CD4-positive, alpha-beta T cell (primary cell): ENCODE measurements at regions not wholly inside any gene's neighbourhood (a gene's known extent, or its start where the extent isn't known, plus 50 kb on each side); places are given as distances from the start of the nearest gene placed in this dataset.

Experiments used
- ATAC-seq: fragments of 200-7000 bp; cut with Tn5 transposase; one replicate; pipeline ENCODE4 v1.10.0; 2022; ENCODE audit warnings: mild to moderate bottlenecking; ENCODE audit not compliant: poor library complexity
- CTCF ChIA-PET: fragments of 350-600 bp; sonication (Branson Sonifier 250); formaldehyde crosslinking; loops from one replicate; lab custom pipeline; 2021; ENCODE audit warnings: antibody characterized with exemption, inconsistent platforms; lab: Charles Lee
- POLR2A ChIA-PET: fragments of 350-600 bp; sonication (Branson Sonifier 250); formaldehyde crosslinking; loops from one replicate; lab custom pipeline; 2021; ENCODE audit warnings: antibody characterized with exemption, inconsistent platforms; lab: Charles Lee
- DNase-seq, 14 experiments: peaks; one replicate each; pipeline ENCODE4 v3.0.0-alpha.2; 2013 to 2020; ENCODE audit warnings: mixed read lengths in 2 of 14
- H3K27ac ChIP-seq, 2 donors: one replicate each; pipeline versions ENCODE4 v1.5.1 to v1.7.0; 2013; ENCODE audit warnings: low read length in 2 of 2, low read depth in 1 of 2, mild to moderate bottlenecking in 1 of 2
- H3K27me3 ChIP-seq, 2 experiments: 1 replicate in 1 of 2; 2 replicates in 1 of 2; pipeline versions ENCODE4 v1.6.1 to v1.7.0; 2013; ENCODE audit warnings: low read length in 2 of 2, control low read depth in 1 of 2, mild to moderate bottlenecking in 1 of 2, moderate library complexity in 1 of 2; ENCODE audit not compliant: insufficient read depth in 2 of 2, control insufficient read depth in 1 of 2
- H3K36me3 ChIP-seq: one replicate; pipeline ENCODE4 v1.6.1; 2013; ENCODE audit warnings: low read length, control low read depth; ENCODE audit not compliant: insufficient read depth
- H3K4me1 ChIP-seq: one replicate; pipeline ENCODE4 v1.6.1; 2013; ENCODE audit warnings: low read length, control low read depth; ENCODE audit not compliant: insufficient read depth
- H3K4me3 ChIP-seq: one replicate; pipeline ENCODE4 v1.5.1; 2013; ENCODE audit warnings: mild to moderate bottlenecking, low read length, moderate library complexity
- H3K9me3 ChIP-seq, 2 experiments: 1 replicate in 1 of 2; 2 replicates in 1 of 2; pipeline versions ENCODE4 v1.6.1 to v1.7.0; 2013; ENCODE audit warnings: low read length in 2 of 2, mild to moderate bottlenecking in 2 of 2, control low read depth in 1 of 2, moderate library complexity in 1 of 2; ENCODE audit not compliant: control insufficient read depth in 1 of 2, insufficient read depth in 1 of 2
- H3K27ac Mint-ChIP-seq: one replicate; pipeline ENCODE4 v1.8.0; 2020; ENCODE audit warnings: mixed read lengths
- H3K27me3 Mint-ChIP-seq: one replicate; pipeline ENCODE4 v1.8.0; 2021; ENCODE audit warnings: mixed read lengths
- H3K36me3 Mint-ChIP-seq: one replicate; pipeline ENCODE4 v1.8.0; 2021; ENCODE audit warnings: low read depth, mixed read lengths
- H3K4me1 Mint-ChIP-seq: one replicate; pipeline ENCODE4 v1.8.0; 2021; ENCODE audit warnings: low read depth, mixed read lengths
- H3K4me3 Mint-ChIP-seq: one replicate; pipeline ENCODE4 v1.8.0; 2020; ENCODE audit warnings: mild to moderate bottlenecking, mixed read lengths
- H3K9me3 Mint-ChIP-seq: one replicate; pipeline ENCODE4 v1.8.0; 2020; ENCODE audit warnings: mixed read lengths
- intact Hi-C, 2 experiments: fragments of 100-400 bp; cut with DNase I in 1 of 2; cut with micrococcal nuclease in 1 of 2; formaldehyde crosslinking; loops; one replicate each; pipeline versions ENCODE4 v1.15.1 to v1.9.0; 2023 to 2025; cut with DNase I, micrococcal nuclease
- TF ChIP-seq, protein P1 (sequence below): fragments of 200-600 bp; IDR thresholded peaks from one replicate; pipeline ENCODE4 v1.8.0; 2022; ENCODE audit warnings: antibody characterized with exemption, mild to moderate bottlenecking

- Histone ChIP-seq H3K4me1 (no peaks in the 10 kb centered on the region), H3K9me3 (peaks cover 0 to 4% of the 10 kb centered on the region in 2 experiments), H3K4me3 (no peak overlapping the region), H3K36me3 (no peaks in the 10 kb centered on the region), H3K27ac (no peak overlapping the region), H3K27me3 (no peaks in the 10 kb centered on the region)
- intact Hi-C loops = no loop called here
- Mint-ChIP-seq H3K36me3 (no peaks in the 10 kb centered on the region), H3K4me3 (no peak overlapping the region), H3K9me3 (peaks cover 12% of the 10 kb centered on the region), H3K4me1 (no peaks in the 10 kb centered on the region), H3K27me3 (no peaks in the 10 kb centered on the region), H3K27ac (no peak overlapping the region)
- ATAC-seq = no peak
- TF ChIP-seq, protein P1, sequence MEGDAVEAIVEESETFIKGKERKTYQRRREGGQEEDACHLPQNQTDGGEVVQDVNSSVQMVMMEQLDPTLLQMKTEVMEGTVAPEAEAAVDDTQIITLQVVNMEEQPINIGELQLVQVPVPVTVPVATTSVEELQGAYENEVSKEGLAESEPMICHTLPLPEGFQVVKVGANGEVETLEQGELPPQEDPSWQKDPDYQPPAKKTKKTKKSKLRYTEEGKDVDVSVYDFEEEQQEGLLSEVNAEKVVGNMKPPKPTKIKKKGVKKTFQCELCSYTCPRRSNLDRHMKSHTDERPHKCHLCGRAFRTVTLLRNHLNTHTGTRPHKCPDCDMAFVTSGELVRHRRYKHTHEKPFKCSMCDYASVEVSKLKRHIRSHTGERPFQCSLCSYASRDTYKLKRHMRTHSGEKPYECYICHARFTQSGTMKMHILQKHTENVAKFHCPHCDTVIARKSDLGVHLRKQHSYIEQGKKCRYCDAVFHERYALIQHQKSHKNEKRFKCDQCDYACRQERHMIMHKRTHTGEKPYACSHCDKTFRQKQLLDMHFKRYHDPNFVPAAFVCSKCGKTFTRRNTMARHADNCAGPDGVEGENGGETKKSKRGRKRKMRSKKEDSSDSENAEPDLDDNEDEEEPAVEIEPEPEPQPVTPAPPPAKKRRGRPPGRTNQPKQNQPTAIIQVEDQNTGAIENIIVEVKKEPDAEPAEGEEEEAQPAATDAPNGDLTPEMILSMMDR = no peak
- DNase-seq = no peak
- ChIA-PET POLR2A (no interaction called here), CTCF (no interaction called here)
Measured at GRCh38 chr12:17411662-17412061, 678.3 kb downstream of the RERGL start.

GRCh38 chr12:17388679-17389078, 701.3 kb downstream of the RERGL start:
- Histone ChIP-seq H3K36me3 (no peaks in the 10 kb centered on the region), H3K4me3 (no peak overlapping the region), H3K27ac (no peak overlapping the region), H3K4me1 (no peaks in the 10 kb centered on the region), H3K27me3 (no peaks in the 10 kb centered on the region), H3K9me3 (peaks cover 3 to 6% of the 10 kb centered on the region in 2 experiments)
- POLR2A ChIA-PET = no interaction called here
- H3K36me3 Mint-ChIP-seq = no peaks in the 10 kb centered on the region
- H3K4me1 Mint-ChIP-seq = no peaks in the 10 kb centered on the region
- H3K4me3 Mint-ChIP-seq = no peak overlapping the region
- H3K9me3 Mint-ChIP-seq = peaks cover 8% of the 10 kb centered on the region
- ATAC-seq = no peak
- intact Hi-C loops = no loop called here
- H3K27me3 Mint-ChIP-seq = no peaks in the 10 kb centered on the region
- TF ChIP-seq, protein P1 = no peak
- no peak overlapping the region for H3K27ac Mint-ChIP-seq
- DNase-seq = no peak
- CTCF ChIA-PET = no interaction called here

DNA sequence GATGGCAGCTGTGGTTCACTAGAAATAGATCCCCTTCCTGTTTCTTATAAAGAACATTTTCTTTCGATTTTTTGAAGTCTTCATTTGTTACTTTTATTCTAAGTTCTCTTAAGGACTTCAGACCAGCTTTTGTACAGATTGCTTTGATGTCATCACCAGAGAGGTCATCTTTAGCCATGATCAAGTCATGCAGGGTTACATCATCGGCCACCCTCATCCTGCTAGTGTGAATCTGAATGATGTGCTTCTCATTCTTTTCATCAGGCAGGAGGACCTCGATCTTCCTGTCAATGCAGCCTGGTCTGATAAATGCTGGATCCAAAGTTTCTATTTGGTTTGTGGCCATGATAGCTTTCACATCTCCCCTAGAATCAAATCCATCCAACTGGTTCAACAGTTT, 706.7 kb downstream of the RERGL start:
- no peak overlapping the region for H3K27ac ChIP-seq
- TF ChIP-seq, protein P1 = no peak
- no peak overlapping the region for H3K4me3 ChIP-seq
- intact Hi-C loops = no loop called here
- Mint-ChIP-seq H3K9me3 (peaks cover 4% of the 10 kb centered on the region), H3K4me3 (no peak overlapping the region), H3K27ac (no peak overlapping the region), H3K27me3 (no peaks in the 10 kb centered on the region), H3K36me3 (no peaks in the 10 kb centered on the region), H3K4me1 (no peaks in the 10 kb centered on the region)
- no peaks in the 10 kb centered on the region for H3K27me3 ChIP-seq
- ChIA-PET POLR2A (no interaction called here), CTCF (no interaction called here)
- DNase-seq (no peak), ATAC-seq (no peak)
- H3K9me3 ChIP-seq = peaks cover 0 to 5% of the 10 kb centered on the region in 2 experiments
- H3K4me1 ChIP-seq = no peaks in the 10 kb centered on the region
- H3K36me3 ChIP-seq = no peaks in the 10 kb centered on the region
